GM21367 (cell line): ENCODE measurements at regions not wholly inside any gene's neighbourhood (a gene's known extent, or its start where the extent isn't known, plus 50 kb on each side); places are given as distances from the start of the nearest gene placed in this dataset.
"Not testable (repeated sequence)": the region's sequence is repeated elsewhere in the genome, so short reads cannot be mapped to it uniquely, and the experiment has no call there.

Experiments
- ATAC-seq: cut with Tn5 transposase; IDR thresholded peaks from one replicate; pipeline ENCODE4 v1.9.1; 2021; ENCODE audit not compliant: unreplicated experiment

DNA sequence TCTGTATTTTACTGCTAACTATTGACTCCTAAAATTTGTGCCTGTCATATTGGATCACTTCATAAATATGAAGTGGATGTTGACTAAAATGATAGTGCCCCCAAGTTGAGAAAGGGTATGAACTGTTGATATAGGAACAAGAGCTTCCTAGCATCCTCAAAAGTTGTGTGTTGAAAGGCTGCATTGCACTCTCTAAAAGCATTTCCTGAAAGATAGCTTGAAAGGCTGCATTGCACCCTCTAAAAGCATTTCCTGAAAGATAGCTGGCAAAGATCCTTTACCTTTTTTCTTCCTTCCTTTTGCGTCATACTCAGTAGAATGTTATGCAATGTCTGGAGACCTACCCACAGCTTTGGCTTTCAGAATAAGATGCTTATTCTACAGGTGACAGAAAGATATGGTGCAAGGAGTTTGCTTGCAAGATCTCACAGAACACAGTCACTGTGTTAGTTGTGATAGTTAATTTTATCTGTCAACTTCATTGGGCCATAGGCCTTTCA, 274.6 kb upstream of the GALNTL6 start:
- no peak for ATAC-seq

DNA sequence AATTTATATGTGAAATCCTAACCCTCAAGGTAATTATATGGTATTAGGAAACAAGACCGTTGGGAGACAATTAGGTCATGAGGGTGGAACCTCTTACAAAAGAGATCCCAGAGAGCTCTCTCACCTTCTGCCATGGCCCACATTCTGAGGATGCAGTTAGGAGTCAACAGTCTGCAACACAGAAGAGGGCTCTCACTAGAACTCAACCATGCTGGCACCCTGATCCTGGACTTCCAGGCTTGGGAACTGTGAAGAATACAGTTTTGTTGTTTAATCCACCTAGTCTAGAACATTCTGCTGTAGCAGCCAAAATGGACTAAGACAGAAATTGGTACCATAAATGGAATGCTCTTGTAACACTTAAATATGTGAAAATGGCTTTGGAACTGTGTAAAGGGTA, 278.8 kb upstream of the GALNTL6 start:
- ATAC-seq: no peak

DNA sequence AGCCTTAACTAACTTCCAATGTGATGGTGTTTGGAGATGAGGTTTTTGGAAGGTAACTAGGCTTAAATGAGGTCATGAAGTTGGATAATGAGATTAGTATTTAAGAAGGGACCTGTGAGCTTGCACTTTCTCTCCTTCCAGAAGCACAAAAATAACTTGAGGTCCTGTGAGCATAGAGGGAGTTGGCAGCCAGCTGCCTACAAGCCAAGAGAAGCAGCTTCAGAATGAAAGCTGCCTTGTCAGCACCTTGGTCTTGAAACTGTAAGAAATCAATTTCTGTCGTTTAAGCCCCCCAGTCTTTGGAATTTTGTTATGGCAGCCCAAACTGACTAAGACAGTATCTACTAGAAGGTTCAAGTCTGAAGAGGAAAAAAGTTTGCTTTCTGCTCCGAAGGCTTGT, 280.2 kb upstream of the GALNTL6 start:
- ATAC-seq: no peak

DNA sequence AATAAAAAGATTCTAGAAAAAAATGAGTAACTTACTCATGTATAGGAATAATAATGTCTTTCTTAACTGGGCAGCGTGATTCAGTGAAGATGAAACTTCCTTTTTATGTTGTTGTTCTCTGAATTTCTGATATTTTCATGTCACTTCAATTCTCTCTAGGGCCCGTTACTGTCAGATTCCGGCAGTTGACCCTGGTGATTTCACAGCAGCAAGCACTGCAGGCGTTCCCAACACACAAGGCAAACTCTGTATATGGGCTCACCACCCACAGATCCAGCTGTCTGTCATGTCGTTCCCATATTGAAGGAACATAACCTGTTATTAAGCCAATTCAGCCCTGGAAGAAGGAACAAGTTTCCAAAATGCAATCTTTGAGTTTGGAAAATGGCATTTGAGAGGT, 288.3 kb upstream of the GALNTL6 start:
- no peak for ATAC-seq

DNA sequence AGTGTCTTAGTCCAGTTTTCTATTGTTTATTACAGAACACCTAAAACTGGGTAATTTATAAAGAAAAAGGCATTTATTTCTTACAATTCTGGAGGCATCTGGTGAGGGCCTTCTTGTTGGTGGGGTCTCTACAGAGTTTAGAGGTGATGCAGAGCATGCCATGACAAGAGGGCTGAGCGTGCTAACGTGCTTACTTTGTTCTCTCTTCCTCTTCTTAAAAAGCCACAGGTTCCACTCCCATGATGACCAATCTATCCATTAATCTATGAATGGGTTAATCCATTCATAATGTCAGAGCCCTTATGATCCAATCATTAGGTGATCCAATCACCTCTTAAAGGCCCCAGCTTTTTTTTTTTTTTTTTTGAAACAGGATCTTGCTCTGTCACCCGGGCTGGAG, 291.5 kb upstream of the GALNTL6 start:
- ATAC-seq: no peak

DNA sequence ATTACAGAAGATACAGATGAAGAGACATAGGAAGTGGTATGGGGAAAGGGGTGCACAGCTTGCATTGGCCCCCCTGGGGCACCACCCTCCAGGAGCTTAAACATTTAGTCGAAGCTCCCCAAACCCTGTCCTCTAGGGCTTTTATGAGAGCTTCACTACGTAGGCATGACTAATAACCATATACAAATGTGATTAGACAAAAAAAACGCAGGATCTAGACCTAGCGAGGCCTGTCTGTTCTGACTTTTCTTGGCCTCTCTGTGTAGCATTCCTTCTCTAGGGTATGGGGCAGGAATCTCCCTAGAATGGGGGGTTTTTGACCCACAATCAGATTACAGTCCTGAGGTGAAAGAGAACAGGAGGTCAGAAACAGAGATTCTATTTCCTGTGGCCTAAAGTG, 293.7 kb upstream of the GALNTL6 start:
- ATAC-seq: no peak

DNA sequence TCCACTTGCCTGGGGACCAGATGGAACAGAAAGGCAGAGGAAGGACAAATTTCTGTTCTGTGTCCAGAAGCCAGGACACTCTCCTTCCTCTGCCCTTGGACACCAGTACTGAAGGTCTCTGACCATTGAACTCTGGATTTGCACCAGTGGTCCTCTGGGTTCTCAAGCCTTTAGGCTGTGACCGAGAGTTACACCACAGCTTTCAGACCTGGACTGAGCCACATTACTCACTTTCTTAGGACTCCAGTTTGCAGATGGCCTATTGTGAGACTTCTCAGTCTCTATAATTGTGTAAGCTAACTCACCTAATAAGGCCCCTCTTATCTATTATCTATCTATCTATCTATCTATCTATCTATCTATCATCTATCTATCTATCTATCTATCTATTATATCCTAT, 295.3 kb upstream of the GALNTL6 start:
- ATAC-seq: no peak

DNA sequence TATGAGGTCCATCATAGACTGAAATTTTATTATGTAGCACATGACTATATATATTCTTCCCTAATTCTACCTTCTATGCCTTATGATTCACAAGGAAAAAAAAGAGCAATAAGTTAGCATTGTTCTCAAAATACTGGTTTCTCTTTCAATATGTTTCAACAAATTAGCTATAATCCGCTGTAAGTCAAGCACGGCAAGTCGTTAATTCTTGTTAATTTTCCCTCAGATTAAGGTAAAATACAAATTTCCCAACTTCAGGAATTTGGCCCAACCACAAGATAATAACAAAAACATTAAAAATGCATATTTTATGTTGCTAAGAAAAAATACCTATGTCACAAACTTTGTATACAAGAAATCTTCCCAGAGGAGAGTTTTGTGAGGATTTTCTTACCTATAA, 296.5 kb upstream of the GALNTL6 start:
- ATAC-seq: no peak

DNA sequence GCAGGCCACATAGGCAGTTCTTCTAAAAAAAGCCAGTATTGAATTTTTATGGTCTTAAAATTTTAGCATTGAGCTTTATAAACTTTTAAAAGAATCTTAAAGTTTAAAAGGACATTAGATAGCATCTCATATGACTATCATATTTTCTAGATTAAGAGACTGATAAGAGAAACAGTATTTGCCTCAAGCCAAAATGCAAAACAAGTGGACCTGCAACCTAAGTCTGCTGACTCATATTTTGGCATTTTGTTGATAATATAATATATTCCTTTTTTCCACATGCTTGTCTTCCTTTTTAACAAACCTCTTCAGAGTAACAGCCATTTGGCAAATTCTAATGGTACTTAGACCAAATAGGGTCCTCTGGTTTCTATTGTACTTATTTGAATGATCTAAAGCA, 328.5 kb upstream of the GALNTL6 start:
- no peak for ATAC-seq

DNA sequence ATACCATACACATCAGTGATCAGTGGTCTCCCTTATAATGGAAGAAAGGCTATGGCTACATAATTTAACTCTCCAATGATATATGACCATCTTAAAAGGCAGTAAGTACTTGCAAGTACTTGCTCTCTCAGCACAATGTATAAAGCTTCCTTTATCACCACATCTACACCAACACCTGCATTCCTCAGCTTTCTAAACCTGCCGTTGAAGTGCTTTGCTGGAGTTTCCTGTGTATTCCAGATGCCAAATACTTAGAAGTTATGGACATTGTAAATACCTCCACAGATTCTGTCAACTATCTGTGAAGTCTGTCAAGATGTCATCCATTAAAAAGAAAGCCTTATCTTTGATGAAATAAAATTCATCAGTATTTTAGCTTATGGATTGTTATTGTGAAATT, 335.0 kb upstream of the GALNTL6 start:
- ATAC-seq: no peak

DNA sequence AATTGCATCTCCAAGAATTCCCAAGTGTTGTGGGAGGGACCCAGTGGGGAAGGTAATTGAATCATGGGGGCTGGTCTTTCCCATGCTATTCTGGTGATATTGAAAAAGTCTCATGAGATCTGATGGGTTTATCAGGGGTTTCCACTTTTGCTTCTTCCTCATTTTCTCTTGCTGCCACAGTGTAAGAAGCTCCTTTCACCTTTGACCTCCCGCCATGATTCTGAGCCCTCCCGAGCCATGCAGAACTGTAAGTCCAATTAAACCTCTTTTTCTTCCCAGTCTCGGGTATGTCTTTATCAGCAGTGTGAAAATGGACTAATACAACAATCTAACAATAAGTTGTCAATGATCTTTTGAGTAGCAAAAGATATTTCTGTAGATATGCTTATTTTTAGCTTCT, 338.1 kb upstream of the GALNTL6 start:
- ATAC-seq: not testable (repeated sequence)

DNA sequence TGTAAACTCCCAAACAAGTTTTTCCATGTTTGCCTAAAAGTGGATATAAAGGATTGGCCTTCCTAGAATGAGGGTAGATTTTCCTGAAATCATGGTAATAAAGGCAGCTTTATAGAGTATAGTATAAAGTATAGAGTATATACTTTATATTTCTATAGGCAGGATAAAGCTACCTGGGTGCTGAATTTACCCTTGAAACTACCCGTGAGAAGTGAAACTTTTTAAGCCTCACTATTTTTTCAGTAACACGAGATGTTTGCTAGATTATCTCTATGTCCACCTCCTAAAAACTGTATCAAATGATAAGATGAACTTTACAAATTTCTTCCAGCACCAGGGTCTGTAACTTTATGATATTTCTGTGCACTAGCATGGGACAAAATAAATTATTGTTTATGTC, 340.0 kb upstream of the GALNTL6 start:
- ATAC-seq: no peak

DNA sequence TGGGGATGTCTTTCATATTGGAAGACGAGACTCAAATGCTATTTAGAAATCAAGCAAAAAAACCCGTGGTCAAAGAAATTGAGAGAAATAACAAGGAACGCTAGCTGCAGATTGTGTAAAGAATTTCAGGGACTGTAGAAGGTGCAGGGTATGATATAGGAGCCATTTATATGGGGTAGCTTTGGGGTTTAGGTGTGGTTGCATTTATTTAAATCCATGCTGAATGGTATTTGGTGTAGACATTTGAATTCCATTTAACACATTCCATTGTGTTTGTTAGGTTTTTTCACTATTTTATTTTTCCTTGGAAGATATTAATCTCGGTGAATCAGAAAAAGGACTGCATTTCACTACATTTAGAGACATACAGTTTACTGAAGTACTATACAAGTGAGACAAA, 341.0 kb upstream of the GALNTL6 start:
- ATAC-seq: no peak

DNA sequence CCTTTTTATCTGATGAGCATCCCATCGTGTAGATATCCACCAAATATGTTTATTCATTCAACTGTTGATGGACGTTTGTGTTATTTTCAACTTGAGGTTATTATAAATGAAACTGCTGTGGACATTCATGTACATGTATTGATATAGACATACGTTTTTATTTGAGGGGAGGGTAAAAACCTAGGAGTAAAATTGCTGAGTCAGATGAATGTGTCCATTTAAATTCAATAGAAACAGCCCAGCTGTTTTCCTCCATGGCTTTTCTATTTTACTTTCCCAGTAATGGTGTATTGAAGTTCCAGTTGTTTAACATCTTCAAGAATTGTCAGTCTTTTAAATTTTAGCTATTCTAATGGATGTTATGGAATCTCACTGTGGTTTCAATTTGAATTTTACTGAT, 348.7 kb upstream of the GALNTL6 start:
- no peak for ATAC-seq

DNA sequence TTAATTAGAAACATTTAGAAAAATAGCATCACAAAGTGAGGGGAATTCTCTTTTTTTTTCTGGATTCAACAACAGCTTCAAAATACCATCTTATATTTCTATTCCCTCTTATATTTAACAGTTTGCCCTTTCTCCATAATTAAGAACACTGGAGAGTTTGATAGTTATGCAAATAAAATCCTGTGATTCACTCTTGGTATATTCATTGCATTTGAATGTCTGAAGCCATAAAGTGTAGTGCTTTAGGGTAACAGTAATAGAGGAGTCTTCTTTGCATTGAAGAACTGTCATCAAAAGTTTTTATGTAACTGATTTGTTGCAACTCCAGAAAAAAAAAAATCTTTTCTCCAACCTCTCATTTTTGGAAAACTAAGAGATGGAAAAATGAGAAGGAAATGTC, 352.0 kb upstream of the GALNTL6 start:
- ATAC-seq: no peak

DNA sequence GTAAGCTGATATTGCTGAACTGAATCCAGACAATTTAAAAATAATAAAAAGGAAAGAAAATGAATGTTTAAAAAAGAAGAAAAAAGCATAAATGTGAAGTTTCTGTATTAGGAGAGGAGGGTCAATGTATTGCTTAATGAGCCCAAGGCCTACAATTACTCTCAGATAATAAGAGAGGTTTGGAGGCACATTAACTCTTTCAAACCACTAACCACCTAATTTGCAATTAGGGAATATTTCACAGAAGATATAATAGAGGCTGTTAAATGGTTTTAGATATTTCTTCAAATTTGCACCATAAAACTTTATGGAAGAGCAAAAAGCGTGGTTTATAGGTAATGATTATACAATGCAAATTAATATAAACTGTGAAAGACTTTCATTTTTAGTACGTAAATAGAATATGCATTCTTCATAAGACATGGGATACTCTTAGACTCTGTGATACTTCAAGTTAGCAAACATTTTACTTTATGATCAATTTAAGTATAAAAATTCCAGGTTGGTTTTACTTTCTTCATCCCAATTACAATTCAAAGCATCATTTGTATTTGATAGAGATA, 364.2 kb upstream of the GALNTL6 start:
- no peak for ATAC-seq

DNA sequence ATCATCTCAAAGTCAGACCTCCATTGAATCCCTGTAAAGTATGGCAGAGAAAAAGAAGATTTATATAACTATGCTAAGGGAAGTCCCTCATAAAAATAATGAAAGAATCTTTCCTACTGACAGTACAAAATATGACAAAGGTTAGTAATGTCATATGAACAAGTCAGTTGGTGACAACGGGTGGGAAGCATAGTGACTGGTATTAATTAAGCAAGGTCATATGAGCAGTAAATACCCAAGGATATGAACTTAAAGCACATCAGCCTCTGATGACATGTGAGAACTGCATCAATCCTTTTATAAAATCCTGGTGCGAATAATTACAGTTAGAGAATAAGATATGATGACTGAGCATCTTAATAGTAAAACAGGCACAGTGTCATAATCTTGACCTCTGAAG, 364.8 kb upstream of the GALNTL6 start:
- no peak for ATAC-seq

DNA sequence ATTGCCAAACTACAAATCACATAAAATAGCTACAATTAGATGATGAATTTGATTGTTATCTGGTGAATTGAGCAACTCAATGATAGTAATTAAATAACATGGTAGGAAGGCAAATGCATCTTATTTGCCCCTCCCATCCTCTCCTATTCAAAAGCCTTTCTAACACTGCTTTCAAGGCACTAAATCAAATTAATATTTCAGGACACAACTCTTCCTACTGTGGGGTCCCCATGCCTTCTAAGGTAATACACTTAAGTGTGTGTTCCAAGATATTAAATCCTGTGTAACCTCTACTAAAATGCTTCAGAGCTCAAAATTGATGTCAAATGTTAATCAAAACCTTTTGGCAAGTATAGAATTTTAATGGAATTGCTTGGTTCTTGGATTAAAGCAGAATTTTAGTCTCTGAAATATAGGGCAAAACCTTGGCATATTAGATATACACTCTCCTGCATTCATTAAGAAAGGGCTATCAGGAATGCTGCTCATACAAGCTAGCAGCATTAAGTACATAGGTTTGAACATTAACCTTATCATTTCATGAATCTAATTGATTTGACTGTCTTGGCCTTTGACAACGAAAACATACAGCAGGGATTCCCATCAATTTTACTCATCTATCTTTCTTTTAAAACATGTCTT, 371.8 kb upstream of the GALNTL6 start:
- ATAC-seq: no peak

DNA sequence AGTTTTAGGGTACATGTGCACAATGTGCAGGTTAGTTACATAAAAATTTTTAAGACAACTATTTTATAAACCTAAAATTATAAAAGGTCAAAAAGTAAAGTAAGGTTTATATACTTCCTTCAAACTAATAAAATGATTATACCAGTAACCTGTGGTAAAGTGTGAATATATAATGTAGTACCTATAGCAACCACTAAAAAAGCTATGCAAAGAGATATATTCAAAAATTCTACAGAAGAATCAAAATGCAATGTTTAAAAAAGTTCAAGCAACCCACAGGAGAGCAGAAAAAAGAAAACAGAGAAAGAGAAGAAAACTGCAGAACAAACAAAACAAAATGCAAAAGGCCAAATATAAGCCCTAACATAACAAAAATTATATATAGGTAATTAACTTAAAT, 379.5 kb upstream of the GALNTL6 start:
- no peak for ATAC-seq

DNA sequence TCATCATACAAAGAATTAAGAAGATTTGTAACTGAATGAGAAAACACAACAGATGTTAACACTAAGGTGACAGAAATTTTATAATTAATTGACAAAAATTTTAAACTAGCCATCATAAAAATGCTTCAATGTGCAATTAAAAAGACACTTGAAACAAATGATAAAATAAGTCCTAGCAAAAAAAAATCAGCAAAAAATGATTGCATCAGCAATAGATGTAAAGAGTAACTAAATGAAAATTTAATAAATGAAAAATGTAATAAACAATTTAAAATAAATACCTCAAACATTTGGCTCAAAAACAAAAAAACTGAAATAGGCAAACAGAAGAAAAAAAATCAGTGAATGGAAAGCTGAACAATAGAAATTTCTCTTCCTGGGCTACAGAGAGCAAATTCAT, 380.7 kb upstream of the GALNTL6 start:
- no peak for ATAC-seq

DNA sequence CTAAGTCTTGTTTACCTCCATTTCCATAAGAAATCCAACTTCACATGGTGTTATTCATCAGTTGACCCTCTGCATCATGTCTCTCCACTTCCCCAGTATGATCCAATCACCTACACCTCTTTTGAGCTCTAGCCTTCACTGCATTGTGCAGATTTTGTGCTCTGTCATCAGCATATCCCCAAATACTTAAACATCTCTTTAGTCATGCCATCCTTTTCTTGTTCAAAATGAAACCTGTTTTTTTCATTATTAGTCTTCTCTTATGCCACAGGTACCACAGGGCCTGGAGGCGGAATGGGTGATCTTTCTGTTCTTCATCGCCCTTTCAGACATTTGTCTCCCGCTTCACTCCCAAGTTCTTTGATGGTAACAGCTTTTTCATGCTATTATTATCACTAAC, 382.7 kb upstream of the GALNTL6 start:
- ATAC-seq: peak; percentile 49

DNA sequence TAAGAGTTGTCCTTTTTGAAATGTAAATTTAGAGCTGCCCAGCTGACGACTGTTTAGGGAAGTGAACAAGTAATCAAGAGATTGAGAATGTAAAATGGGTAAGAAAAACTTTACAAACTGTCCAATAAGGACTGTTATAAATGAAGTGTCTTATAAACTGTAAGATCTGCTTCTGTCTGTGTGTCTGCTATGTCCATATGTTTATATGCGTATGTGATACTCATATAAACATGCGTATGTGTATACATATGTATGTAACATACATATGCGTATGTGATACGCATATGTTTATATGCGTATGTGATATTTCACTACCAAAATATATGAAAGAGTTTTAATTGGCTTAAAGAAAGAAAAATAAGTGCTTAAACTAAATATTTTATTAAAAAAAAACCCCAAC, 416.0 kb upstream of the GALNTL6 start:
- no peak for ATAC-seq

DNA sequence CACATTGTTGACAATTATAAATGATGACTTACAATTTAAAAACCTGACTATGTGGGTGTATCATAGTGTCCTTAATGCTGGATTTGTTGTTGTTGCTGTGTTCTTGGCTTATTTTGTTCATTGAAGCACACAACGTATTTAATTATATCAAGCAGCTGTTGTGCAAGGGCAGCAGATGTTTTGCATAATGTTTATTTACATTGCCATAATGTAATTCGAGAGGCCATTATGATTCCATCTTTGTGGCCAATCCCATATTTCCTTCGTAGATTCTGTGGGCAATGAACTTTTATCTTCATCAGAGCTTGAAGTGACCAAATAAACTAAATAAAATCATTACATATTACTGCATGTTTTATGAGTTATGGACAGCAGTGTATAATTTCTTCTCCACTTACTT, 422.6 kb upstream of the GALNTL6 start:
- ATAC-seq: no peak
